H9 (cell line): ENCODE measurements at regions not wholly inside any gene's neighbourhood (a gene's known extent, or its start where the extent isn't known, plus 50 kb on each side); places are given as distances from the start of the nearest gene placed in this dataset.

ENCODE experiments used
- DNase-seq: peaks from one replicate; pipeline ENCODE4 v3.0.0-alpha.2; 2017
- H2AFZ ChIP-seq: one replicate; pipeline ENCODE4 v1.6.1; 2013; ENCODE audit warnings: mild to moderate bottlenecking, low read length, control low read depth, moderate library complexity
- H2AK5ac ChIP-seq: 2 replicates; pipeline ENCODE4 v1.6.1; 2013; ENCODE audit warnings: low read length, control low read depth, mixed read lengths; ENCODE audit not compliant: insufficient read length
- H2BK120ac ChIP-seq: one replicate; pipeline ENCODE4 v1.6.1; 2013; ENCODE audit warnings: low read depth, mild to moderate bottlenecking, low read length, control low read depth, inconsistent platforms; ENCODE audit not compliant: poor library complexity, severe bottlenecking
- H2BK12ac ChIP-seq: 2 replicates; pipeline ENCODE4 v1.6.1; 2013; ENCODE audit warnings: low read length, control low read depth, mixed read lengths, low read depth; ENCODE audit not compliant: insufficient read length
- H2BK15ac ChIP-seq: 2 replicates; pipeline ENCODE4 v1.6.1; 2013; ENCODE audit warnings: low read depth, low read length, control low read depth
- H2BK20ac ChIP-seq: one replicate; pipeline ENCODE4 v1.6.1; 2013; ENCODE audit warnings: low read depth, mild to moderate bottlenecking, low read length, control low read depth, inconsistent platforms; ENCODE audit not compliant: poor library complexity, severe bottlenecking
- H2BK5ac ChIP-seq: 2 replicates; pipeline ENCODE4 v1.6.1; 2013; ENCODE audit warnings: low read length, control low read depth, mixed read lengths; ENCODE audit not compliant: insufficient read length
- H3K14ac ChIP-seq: 2 replicates; pipeline ENCODE4 v1.6.1; 2013; ENCODE audit warnings: low read length, control low read depth; ENCODE audit not compliant: insufficient read depth
- H3K18ac ChIP-seq: 2 replicates; pipeline ENCODE4 v1.6.1; 2013; ENCODE audit warnings: low read depth, mild to moderate bottlenecking, mixed read lengths, low read length, control low read depth; ENCODE audit not compliant: insufficient read length
- H3K23ac ChIP-seq: 2 replicates; pipeline ENCODE4 v1.6.1; 2013; ENCODE audit warnings: low read length, control low read depth, mixed read lengths, low read depth; ENCODE audit not compliant: insufficient read length
- H3K23me2 ChIP-seq: 2 replicates; pipeline ENCODE4 v1.6.1; 2013; ENCODE audit warnings: low read depth, mild to moderate bottlenecking, mixed read lengths, low read length, control low read depth; ENCODE audit not compliant: insufficient read length, poor library complexity, severe bottlenecking
- H3K27ac ChIP-seq: 2 replicates; pipeline ENCODE4 v1.5.1; 2013; ENCODE audit warnings: low read length, control low read depth, mixed read lengths, low read depth; ENCODE audit not compliant: insufficient read length
- H3K27me3 ChIP-seq: 2 replicates; pipeline ENCODE4 v1.6.1; 2013; ENCODE audit warnings: low read length, control low read depth, inconsistent platforms; ENCODE audit not compliant: insufficient read depth
- H3K4ac ChIP-seq: 2 replicates; pipeline ENCODE4 v1.6.1; 2013; ENCODE audit warnings: low read depth, mild to moderate bottlenecking, control low read depth, inconsistent platforms, low read length, moderate library complexity
- H3K4me1 ChIP-seq: 2 replicates; pipeline ENCODE4 v1.6.1; 2013; ENCODE audit warnings: low read length, control low read depth, inconsistent platforms; ENCODE audit not compliant: insufficient read depth
- H3K4me2 ChIP-seq: 2 replicates; pipeline ENCODE4 v1.6.1; 2013; ENCODE audit warnings: low read length, control low read depth, mixed read lengths; ENCODE audit not compliant: insufficient read length, insufficient read depth
- H3K56ac ChIP-seq: 2 replicates; pipeline ENCODE4 v1.6.1; 2013; ENCODE audit warnings: low read depth, mild to moderate bottlenecking, mixed read lengths, low read length, control low read depth; ENCODE audit not compliant: insufficient read length
- H3K79me1 ChIP-seq: 2 replicates; pipeline ENCODE4 v1.6.1; 2013; ENCODE audit warnings: low read depth, mild to moderate bottlenecking, moderate library complexity, low read length, control low read depth, inconsistent platforms; ENCODE audit not compliant: insufficient read depth, poor library complexity, severe bottlenecking
- H3K79me2 ChIP-seq: 2 replicates; pipeline ENCODE4 v1.6.1; 2013; ENCODE audit warnings: low read length, control low read depth, inconsistent platforms; ENCODE audit not compliant: insufficient read depth
- H3K9ac ChIP-seq: 2 replicates; pipeline ENCODE4 v1.6.1; 2013; ENCODE audit warnings: low read length, control low read depth, mixed read lengths; ENCODE audit not compliant: insufficient read length; ENCODE audit errors: extremely low read depth
- H3K9me3 ChIP-seq: one replicate; pipeline ENCODE4 v1.6.1; 2013; ENCODE audit warnings: low read depth, low read length, inconsistent platforms; ENCODE audit not compliant: control insufficient read depth
- H3T11ph ChIP-seq: one replicate; pipeline ENCODE4 v1.6.1; 2013; ENCODE audit warnings: mild to moderate bottlenecking, low read length, control low read depth, inconsistent platforms
- H4K20me1 ChIP-seq: one replicate; pipeline ENCODE4 v1.6.1; 2013; ENCODE audit not compliant: control insufficient read depth, insufficient read length, insufficient read depth
- H4K5ac ChIP-seq: 2 replicates; pipeline ENCODE4 v1.6.1; 2013; ENCODE audit warnings: low read depth, mild to moderate bottlenecking, mixed read lengths, low read length, control low read depth; ENCODE audit not compliant: insufficient read length
- H4K8ac ChIP-seq: replicated peaks from 2 replicates; pipeline ENCODE4 v1.6.1; 2013; ENCODE audit warnings: low read length, control low read depth, mixed read lengths, low read depth; ENCODE audit not compliant: insufficient read length
- H4K91ac ChIP-seq: 2 replicates; pipeline ENCODE4 v1.6.1; 2013; ENCODE audit warnings: low read depth, mild to moderate bottlenecking, moderate library complexity, mixed read lengths, low read length, control low read depth; ENCODE audit not compliant: insufficient read length
- H3K27ac Mint-ChIP-seq, 3 experiments: 2 replicates in 2 of 3; 3 replicates in 1 of 3; pipeline ENCODE4 v1.8.0; 2020 to 2021; ENCODE audit warnings: mixed read lengths in 3 of 3, mild to moderate bottlenecking in 1 of 3, moderate library complexity in 1 of 3
- H3K27me3 Mint-ChIP-seq: 2 replicates; pipeline ENCODE4 v1.8.0; 2021; ENCODE audit warnings: low read depth, mild to moderate bottlenecking, moderate library complexity, mixed read lengths
- H3K36me3 Mint-ChIP-seq, 3 experiments: 2 replicates in 2 of 3; 3 replicates in 1 of 3; pipeline ENCODE4 v1.8.0; 2020 to 2021; ENCODE audit warnings: low read depth in 3 of 3, mixed read lengths in 3 of 3; ENCODE audit not compliant: insufficient read depth in 1 of 3
- H3K4me1 Mint-ChIP-seq, 2 experiments: 2 replicates each; pipeline ENCODE4 v1.8.0; 2020; ENCODE audit warnings: mixed read lengths in 2 of 2
- H3K4me3 Mint-ChIP-seq, 2 experiments: 2 replicates in 1 of 2; 3 replicates in 1 of 2; pipeline ENCODE4 v1.8.0; 2020 to 2021; ENCODE audit warnings: mild to moderate bottlenecking in 2 of 2, mixed read lengths in 2 of 2, moderate library complexity in 1 of 2
- H3K9me3 Mint-ChIP-seq, 2 experiments: 2 replicates in 1 of 2; 3 replicates in 1 of 2; pipeline ENCODE4 v1.8.0; 2020; ENCODE audit warnings: mild to moderate bottlenecking in 2 of 2, mixed read lengths in 2 of 2, moderate library complexity in 1 of 2
- TF ChIP-seq, protein P1 (sequence below): fragments of 200-600 bp; sonication (generic); conservative IDR thresholded peaks from 3 replicates; pipeline ENCODE4 v1.8.0; 2021; ENCODE audit warnings: antibody characterized with exemption, mild to moderate bottlenecking

DNA sequence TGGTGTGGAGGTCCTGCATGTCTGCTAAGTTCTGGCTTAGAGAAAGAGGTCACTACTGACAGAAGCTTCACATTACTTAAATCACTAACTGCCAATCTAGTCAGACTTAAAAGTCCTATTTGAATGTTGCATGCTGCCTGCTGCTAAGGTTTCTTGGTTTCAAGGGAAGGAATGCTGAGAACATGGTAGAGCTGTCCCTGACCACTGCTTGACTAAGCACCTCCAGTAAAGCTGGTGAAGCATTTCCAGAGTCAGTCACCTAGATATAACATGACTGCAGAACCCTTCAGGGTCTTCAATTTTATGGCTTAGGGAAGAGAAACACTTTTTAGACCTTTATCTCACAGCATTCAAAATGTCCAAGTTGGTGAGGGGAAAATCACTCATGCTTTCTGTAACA is 2178.3 kb upstream of the PIK3C3 start:
- Histone ChIP-seq H3K9ac (no peak overlapping the region), H3K79me2 (peaks cover 3% of the 10 kb centered on the region; the same call in 1 of the 2 replicates)

More for the DNA sequence above, 2178.3 kb upstream of the PIK3C3 start:
- Histone ChIP-seq H2BK5ac (no peak overlapping the region), H3T11ph (no peak overlapping the region), H3K79me1 (peaks cover 6% of the 10 kb centered on the region), H3K4me2 (no peak overlapping the region), H4K20me1 (no peaks in the 10 kb centered on the region), H4K5ac (no peak overlapping the region), H4K8ac (no peak overlapping the region), H3K4ac (no peak overlapping the region), H3K9me3 (no peaks in the 10 kb centered on the region), H4K91ac (no peak overlapping the region), H3K56ac (no peak overlapping the region), H3K27ac (no peak overlapping the region), H3K23ac (no peak overlapping the region), H3K18ac (no peak overlapping the region), H2BK20ac (no peak overlapping the region), H2AFZ (no peak overlapping the region), H3K23me2 (no peaks in the 10 kb centered on the region), H3K27me3 (no peaks in the 10 kb centered on the region), H2BK15ac (no peak overlapping the region), H2BK12ac (no peak overlapping the region), H2AK5ac (no peak overlapping the region), H3K14ac (no peak overlapping the region), H2BK120ac (no peak overlapping the region), H3K4me1 (peaks cover 7% of the 10 kb centered on the region; the same call in 1 of the 2 replicates)
- H3K27ac Mint-ChIP-seq = no peak overlapping the region
- peaks cover 3 to 8% (median 6%) of the 10 kb centered on the region in 3 experiments; a peak in 3 of 7 replicates for H3K36me3 Mint-ChIP-seq
- no peaks in the 10 kb centered on the region for H3K27me3 Mint-ChIP-seq
- H3K4me1 Mint-ChIP-seq = peaks cover 15 to 20% of the 10 kb centered on the region in 2 experiments
- no peak for DNase-seq
- H3K4me3 Mint-ChIP-seq = no peak overlapping the region
- TF ChIP-seq, protein P1, sequence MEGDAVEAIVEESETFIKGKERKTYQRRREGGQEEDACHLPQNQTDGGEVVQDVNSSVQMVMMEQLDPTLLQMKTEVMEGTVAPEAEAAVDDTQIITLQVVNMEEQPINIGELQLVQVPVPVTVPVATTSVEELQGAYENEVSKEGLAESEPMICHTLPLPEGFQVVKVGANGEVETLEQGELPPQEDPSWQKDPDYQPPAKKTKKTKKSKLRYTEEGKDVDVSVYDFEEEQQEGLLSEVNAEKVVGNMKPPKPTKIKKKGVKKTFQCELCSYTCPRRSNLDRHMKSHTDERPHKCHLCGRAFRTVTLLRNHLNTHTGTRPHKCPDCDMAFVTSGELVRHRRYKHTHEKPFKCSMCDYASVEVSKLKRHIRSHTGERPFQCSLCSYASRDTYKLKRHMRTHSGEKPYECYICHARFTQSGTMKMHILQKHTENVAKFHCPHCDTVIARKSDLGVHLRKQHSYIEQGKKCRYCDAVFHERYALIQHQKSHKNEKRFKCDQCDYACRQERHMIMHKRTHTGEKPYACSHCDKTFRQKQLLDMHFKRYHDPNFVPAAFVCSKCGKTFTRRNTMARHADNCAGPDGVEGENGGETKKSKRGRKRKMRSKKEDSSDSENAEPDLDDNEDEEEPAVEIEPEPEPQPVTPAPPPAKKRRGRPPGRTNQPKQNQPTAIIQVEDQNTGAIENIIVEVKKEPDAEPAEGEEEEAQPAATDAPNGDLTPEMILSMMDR = no peak
- H3K9me3 Mint-ChIP-seq = peaks cover 0 to 3% of the 10 kb centered on the region in 2 experiments; a peak in 1 of 5 replicates
